IPS-15b (cell line): ENCODE measurements at regions not wholly inside any gene's neighbourhood (a gene's known extent, or its start where the extent isn't known, plus 50 kb on each side); places are given as distances from the start of the nearest gene placed in this dataset.
"Not testable (repeated sequence)": the region's sequence is repeated elsewhere in the genome, so short reads cannot be mapped to it uniquely, and the experiment has no call there.

Experiments
- H3K27me3 ChIP-seq: one replicate; pipeline ENCODE4 v1.6.1; 2013; ENCODE audit warnings: low read length; ENCODE audit not compliant: control insufficient read depth, insufficient read depth
- H3K36me3 ChIP-seq: one replicate; pipeline ENCODE4 v1.6.1; 2013; ENCODE audit warnings: low read length; ENCODE audit not compliant: control insufficient read depth, insufficient read depth
- H3K4me1 ChIP-seq: one replicate; pipeline ENCODE4 v1.6.1; 2013; ENCODE audit warnings: mild to moderate bottlenecking, low read length; ENCODE audit not compliant: control insufficient read depth, insufficient read depth
- H3K4me3 ChIP-seq: one replicate; pipeline ENCODE4 v1.5.1; 2013; ENCODE audit warnings: low read depth, low read length
- H3K9ac ChIP-seq: one replicate; pipeline ENCODE4 v1.6.1; 2013; ENCODE audit warnings: low read depth, mild to moderate bottlenecking, low read length
- H3K9me3 ChIP-seq: one replicate; pipeline ENCODE4 v1.6.1; 2013; ENCODE audit warnings: mild to moderate bottlenecking, low read length; ENCODE audit not compliant: control insufficient read depth, insufficient read depth

- not testable (repeated sequence) for H3K4me1 ChIP-seq, H3K4me3 ChIP-seq, H3K27me3 ChIP-seq, H3K36me3 ChIP-seq, H3K9me3 ChIP-seq, H3K9ac ChIP-seq
Observed at GRCh38 chr1:78203410-78203982, 157.7 kb downstream of the GIPC2 start.

GRCh38 chr1:78210175-78210574 is 164.4 kb downstream of the GIPC2 start:
- no peak overlapping the region for H3K9ac ChIP-seq
- H3K4me1 ChIP-seq = no peaks in the 10 kb centered on the region
- H3K9me3 ChIP-seq = no peaks in the 10 kb centered on the region
- H3K36me3 ChIP-seq = no peaks in the 10 kb centered on the region
- H3K4me3 ChIP-seq = no peak overlapping the region
- H3K27me3 ChIP-seq = no peaks in the 10 kb centered on the region

GRCh38 chr1:78211483-78212092 is 165.8 kb downstream of the GIPC2 start:
- no peaks in the 10 kb centered on the region for H3K9me3 ChIP-seq
- H3K4me3 ChIP-seq = no peak overlapping the region
- H3K4me1 ChIP-seq = no peaks in the 10 kb centered on the region
- H3K9ac ChIP-seq = no peak overlapping the region
- H3K27me3 ChIP-seq = no peaks in the 10 kb centered on the region
- H3K36me3 ChIP-seq = no peaks in the 10 kb centered on the region

- Histone ChIP-seq H3K4me1 (no peaks in the 10 kb centered on the region), H3K9me3 (no peaks in the 10 kb centered on the region), H3K27me3 (no peaks in the 10 kb centered on the region), H3K36me3 (no peaks in the 10 kb centered on the region), H3K4me3 (no peak overlapping the region), H3K9ac (no peak overlapping the region)
Observed at GRCh38 chr1:78214334-78214733, 168.6 kb downstream of the GIPC2 start.

GRCh38 chr1:78222225-78222959 is 176.6 kb downstream of the GIPC2 start:
- Histone ChIP-seq H3K9me3 (no peaks in the 10 kb centered on the region), H3K4me1 (peaks cover 2% of the 10 kb centered on the region), H3K9ac (no peak overlapping the region), H3K4me3 (no peak overlapping the region), H3K36me3 (no peaks in the 10 kb centered on the region), H3K27me3 (peaks cover 4% of the 10 kb centered on the region)

- peaks cover 5% of the 10 kb centered on the region for H3K4me1 ChIP-seq
- no peak overlapping the region for H3K9ac ChIP-seq
- H3K4me3 ChIP-seq = no peak overlapping the region
- H3K9me3 ChIP-seq = no peaks in the 10 kb centered on the region
- H3K36me3 ChIP-seq = no peaks in the 10 kb centered on the region
- peaks cover 4% of the 10 kb centered on the region for H3K27me3 ChIP-seq
Observed at GRCh38 chr1:78222960-78223358, 177.2 kb downstream of the GIPC2 start.

GRCh38 chr1:78223417-78224215 is 177.8 kb downstream of the GIPC2 start:
- no peak overlapping the region for H3K4me3 ChIP-seq
- peaks cover 7% of the 10 kb centered on the region for H3K27me3 ChIP-seq
- no peak overlapping the region for H3K9ac ChIP-seq
- no peaks in the 10 kb centered on the region for H3K9me3 ChIP-seq
- H3K4me1 ChIP-seq = peaks cover 12% of the 10 kb centered on the region
- no peaks in the 10 kb centered on the region for H3K36me3 ChIP-seq

GRCh38 chr1:78224246-78224785 is 178.6 kb downstream of the GIPC2 start:
- H3K27me3 ChIP-seq = peaks cover 10% of the 10 kb centered on the region
- H3K36me3 ChIP-seq = no peaks in the 10 kb centered on the region
- H3K4me1 ChIP-seq = peaks cover 13% of the 10 kb centered on the region
- H3K9me3 ChIP-seq = no peaks in the 10 kb centered on the region
- H3K4me3 ChIP-seq = no peak overlapping the region
- H3K9ac ChIP-seq = no peak overlapping the region

GRCh38 chr1:78224861-78225552 is 179.2 kb downstream of the GIPC2 start:
- Histone ChIP-seq H3K4me3 (no peak overlapping the region), H3K4me1 (peaks cover 13% of the 10 kb centered on the region), H3K36me3 (no peaks in the 10 kb centered on the region), H3K27me3 (peaks cover 16% of the 10 kb centered on the region), H3K9me3 (no peaks in the 10 kb centered on the region), H3K9ac (no peak overlapping the region)

- Histone ChIP-seq H3K4me3 (no peak overlapping the region), H3K4me1 (peaks cover 13% of the 10 kb centered on the region), H3K36me3 (no peaks in the 10 kb centered on the region), H3K9me3 (no peaks in the 10 kb centered on the region), H3K9ac (no peak overlapping the region), H3K27me3 (peaks cover 32% of the 10 kb centered on the region)
Observed at GRCh38 chr1:78226784-78227183, 181.0 kb downstream of the GIPC2 start.
